ENCODE measurements at regions not wholly inside any gene's neighbourhood (a gene's known extent, or its start where the extent isn't known, plus 50 kb on each side); places are given as distances from the start of the nearest gene placed in this dataset.

DNA sequence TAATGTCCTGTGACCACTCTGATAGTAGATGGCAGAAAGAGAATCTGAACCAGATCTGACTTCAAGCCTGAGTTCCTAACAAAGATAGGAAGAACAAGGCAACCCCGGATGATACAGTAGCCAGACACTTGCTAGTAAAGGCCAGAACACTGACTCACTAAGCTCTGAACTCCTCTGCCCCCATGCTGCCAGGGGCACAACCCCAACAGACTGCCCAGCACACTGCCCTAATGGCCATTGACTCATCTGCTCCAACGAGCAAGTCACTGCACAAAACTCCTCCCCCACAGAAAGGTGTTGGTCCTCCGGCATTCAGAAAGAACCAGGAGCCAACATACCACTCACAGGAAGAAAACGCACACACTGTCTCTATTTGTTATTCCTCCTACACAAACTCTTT, 179.6 kb upstream of the NUDT4 start:
- TF ChIP-seq POLR2AphosphoS5 (IDR thresholded peaks at IDR 0.05) (no peak), EP300 (conservative IDR thresholded peaks at IDR 0.05; ENCODE audit: poor library complexity, severe bottlenecking) (no peak)
- TF ChIP-seq, protein P1, sequence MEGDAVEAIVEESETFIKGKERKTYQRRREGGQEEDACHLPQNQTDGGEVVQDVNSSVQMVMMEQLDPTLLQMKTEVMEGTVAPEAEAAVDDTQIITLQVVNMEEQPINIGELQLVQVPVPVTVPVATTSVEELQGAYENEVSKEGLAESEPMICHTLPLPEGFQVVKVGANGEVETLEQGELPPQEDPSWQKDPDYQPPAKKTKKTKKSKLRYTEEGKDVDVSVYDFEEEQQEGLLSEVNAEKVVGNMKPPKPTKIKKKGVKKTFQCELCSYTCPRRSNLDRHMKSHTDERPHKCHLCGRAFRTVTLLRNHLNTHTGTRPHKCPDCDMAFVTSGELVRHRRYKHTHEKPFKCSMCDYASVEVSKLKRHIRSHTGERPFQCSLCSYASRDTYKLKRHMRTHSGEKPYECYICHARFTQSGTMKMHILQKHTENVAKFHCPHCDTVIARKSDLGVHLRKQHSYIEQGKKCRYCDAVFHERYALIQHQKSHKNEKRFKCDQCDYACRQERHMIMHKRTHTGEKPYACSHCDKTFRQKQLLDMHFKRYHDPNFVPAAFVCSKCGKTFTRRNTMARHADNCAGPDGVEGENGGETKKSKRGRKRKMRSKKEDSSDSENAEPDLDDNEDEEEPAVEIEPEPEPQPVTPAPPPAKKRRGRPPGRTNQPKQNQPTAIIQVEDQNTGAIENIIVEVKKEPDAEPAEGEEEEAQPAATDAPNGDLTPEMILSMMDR (IDR thresholded peaks at IDR 0.05; ENCODE audit: poor library complexity, severe bottlenecking), result no peak

All from neural cell (in vitro differentiated cells).